Epithelial cell of esophagus (primary cell): ENCODE measurements at regions not wholly inside any gene's neighbourhood (a gene's known extent, or its start where the extent isn't known, plus 50 kb on each side); places are given as distances from the start of the nearest gene placed in this dataset.

Source experiments
- DNase-seq: peaks from one replicate; pipeline ENCODE4 v3.0.0; 2010; ENCODE audit warnings: low read depth
- H3K4me3 ChIP-seq: 2 replicates; pipeline ENCODE4 v1.5.1; 2011; ENCODE audit warnings: mild to moderate bottlenecking, low read length, control low read depth
- CTCF ChIP-seq: IDR thresholded peaks from 2 replicates; pipeline ENCODE4 v1.5.1; 2011; ENCODE audit warnings: low read depth, mild to moderate bottlenecking, low read length, control low read depth, inconsistent platforms; ENCODE audit not compliant: insufficient read depth; ENCODE audit errors: missing control alignments

GRCh38 chr12:24246934-24247333, 297.5 kb upstream of the SOX5 start:
- TF ChIP-seq CTCF = no peak
- no peak for DNase-seq

GRCh38 chr12:24246376-24246775, 296.9 kb upstream of the SOX5 start:
- H3K4me3 ChIP-seq = no peak overlapping the region
- no peak for TF ChIP-seq CTCF
- no peak for DNase-seq

More at GRCh38 chr12:24246934-24247333, 297.5 kb upstream of the SOX5 start:
- no peak overlapping the region for H3K4me3 ChIP-seq

- DNase-seq = peak; percentile 89
- no peak for TF ChIP-seq CTCF
- no peak overlapping the region for H3K4me3 ChIP-seq
Measured at GRCh38 chr12:24244801-24245200, 295.3 kb upstream of the SOX5 start.

GRCh38 chr12:24244231-24244630, 294.8 kb upstream of the SOX5 start:
- no peak for DNase-seq
- TF ChIP-seq CTCF = no peak
- H3K4me3 ChIP-seq = no peak overlapping the region

- no peak for DNase-seq
- no peak overlapping the region for H3K4me3 ChIP-seq
- no peak for TF ChIP-seq CTCF
Measured at GRCh38 chr12:24240707-24241106, 291.2 kb upstream of the SOX5 start.

- no peak for TF ChIP-seq CTCF
- no peak overlapping the region for H3K4me3 ChIP-seq
Measured at GRCh38 chr12:24233519-24234246, 284.2 kb upstream of the SOX5 start.

GRCh38 chr12:24232531-24232930, 283.1 kb upstream of the SOX5 start:
- H3K4me3 ChIP-seq = no peak overlapping the region
- DNase-seq = peak; percentile 30
- no peak for TF ChIP-seq CTCF

More at GRCh38 chr12:24233519-24234246, 284.2 kb upstream of the SOX5 start:
- peak; percentile 5 for DNase-seq
